DND-41 (cell line): ENCODE measurements at regions not wholly inside any gene's neighbourhood (a gene's known extent, or its start where the extent isn't known, plus 50 kb on each side); places are given as distances from the start of the nearest gene placed in this dataset.

Experiments used
- ATAC-seq: fragments of 200-7000 bp; cut with Tn5 transposase; 3 replicates; pipeline ENCODE4 v1.9.1; 2021; ENCODE audit warnings: low read depth; ENCODE audit not compliant: insufficient read depth
- DNase-seq: peaks from one replicate; pipeline ENCODE4 v3.0.0-alpha.2; 2020
- H2AFZ ChIP-seq: 2 replicates; pipeline ENCODE4 v1.6.0; 2012; ENCODE audit warnings: low read depth, low read length
- H3K27ac ChIP-seq: 2 replicates; pipeline ENCODE4 v1.5.1; 2012; ENCODE audit warnings: low read length, inconsistent platforms
- H3K27me3 ChIP-seq: fragments of 200-600 bp; sonication (generic); 2 replicates; pipeline ENCODE4 v1.6.0; 2012; ENCODE audit warnings: low read length, mild to moderate bottlenecking, inconsistent platforms; ENCODE audit not compliant: insufficient read depth, poor library complexity
- H3K36me3 ChIP-seq: 2 replicates; pipeline ENCODE4 v1.5.1; 2012; ENCODE audit warnings: low read length, inconsistent platforms; ENCODE audit not compliant: insufficient read depth
- H3K4me1 ChIP-seq: 2 replicates; pipeline ENCODE4 v1.5.1; 2012; ENCODE audit warnings: mild to moderate bottlenecking, low read length; ENCODE audit not compliant: insufficient read depth
- H3K4me2 ChIP-seq: 2 replicates; pipeline ENCODE4 v1.6.0; 2012; ENCODE audit warnings: mild to moderate bottlenecking, moderate library complexity, low read length, inconsistent platforms; ENCODE audit not compliant: insufficient read depth
- H3K4me3 ChIP-seq, 2 experiments: fragments of 200-600 bp in 1 of 2; shearing (Covaris generic) in 1 of 2; 2 replicates each; pipeline ENCODE4 v1.5.1; 2012 to 2016; ENCODE audit warnings: inconsistent platforms in 2 of 2, low read length in 2 of 2, mild to moderate bottlenecking in 2 of 2, low read depth in 1 of 2, moderate library complexity in 1 of 2
- H3K79me2 ChIP-seq: 2 replicates; pipeline ENCODE4 v1.6.0; 2012; ENCODE audit warnings: low read length, inconsistent platforms; ENCODE audit not compliant: insufficient read depth
- H3K9ac ChIP-seq: 2 replicates; pipeline ENCODE4 v1.6.0; 2012; ENCODE audit warnings: low read depth, mild to moderate bottlenecking, inconsistent platforms, low read length, moderate library complexity
- H3K9me3 ChIP-seq: 2 replicates; pipeline ENCODE4 v1.5.1; 2012; ENCODE audit warnings: low read length, moderate library complexity, mild to moderate bottlenecking, inconsistent platforms; ENCODE audit not compliant: insufficient read depth, severe bottlenecking
- H4K20me1 ChIP-seq: 2 replicates; pipeline ENCODE4 v1.6.0; 2012; ENCODE audit warnings: low read length; ENCODE audit not compliant: insufficient read depth
- EZH2 ChIP-seq: IDR thresholded peaks from 3 replicates; pipeline ENCODE4 v1.6.1; 2012; ENCODE audit warnings: borderline replicate concordance, low read depth, mild to moderate bottlenecking, moderate library complexity, low read length, inconsistent platforms; ENCODE audit not compliant: severe bottlenecking
- TF ChIP-seq, protein P1 (sequence below): IDR thresholded peaks from 2 replicates; pipeline ENCODE4 v1.5.1; 2012; ENCODE audit warnings: borderline replicate concordance, low read length, moderate library complexity, mild to moderate bottlenecking; ENCODE audit not compliant: poor library complexity, severe bottlenecking; ENCODE audit errors: extremely low read depth

DNA sequence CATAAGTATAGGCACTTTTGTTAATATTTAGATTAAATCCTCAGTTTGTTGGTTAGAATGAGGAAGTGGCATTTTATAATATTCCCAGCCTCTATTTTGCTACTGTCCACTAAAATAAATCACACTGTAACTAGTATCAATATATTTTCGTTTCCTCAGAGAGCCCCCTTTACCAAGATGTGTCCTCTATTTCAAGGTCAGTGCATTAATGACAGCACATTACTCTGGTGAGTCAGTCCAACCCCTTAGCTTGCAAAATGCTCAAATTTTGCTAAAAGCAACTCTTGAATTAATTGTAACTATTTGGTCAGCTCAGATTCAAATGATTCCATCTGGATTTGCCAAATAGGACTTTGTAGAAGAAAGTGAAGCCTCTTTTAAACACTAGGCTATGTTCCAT is 199.3 kb downstream of the PDHA2 start:
- ATAC-seq (no peak), DNase-seq (no peak)
- Histone ChIP-seq H3K4me3 (no peak overlapping the region), H3K9me3 (no peaks in the 10 kb centered on the region), H3K9ac (no peak overlapping the region), H3K36me3 (no peaks in the 10 kb centered on the region), H3K27me3 (no peaks in the 10 kb centered on the region), H4K20me1 (no peaks in the 10 kb centered on the region), H3K4me2 (no peak overlapping the region), H2AFZ (no peak overlapping the region), H3K79me2 (no peaks in the 10 kb centered on the region), H3K4me1 (no peaks in the 10 kb centered on the region), H3K27ac (no peak overlapping the region)
- TF ChIP-seq, protein P1, sequence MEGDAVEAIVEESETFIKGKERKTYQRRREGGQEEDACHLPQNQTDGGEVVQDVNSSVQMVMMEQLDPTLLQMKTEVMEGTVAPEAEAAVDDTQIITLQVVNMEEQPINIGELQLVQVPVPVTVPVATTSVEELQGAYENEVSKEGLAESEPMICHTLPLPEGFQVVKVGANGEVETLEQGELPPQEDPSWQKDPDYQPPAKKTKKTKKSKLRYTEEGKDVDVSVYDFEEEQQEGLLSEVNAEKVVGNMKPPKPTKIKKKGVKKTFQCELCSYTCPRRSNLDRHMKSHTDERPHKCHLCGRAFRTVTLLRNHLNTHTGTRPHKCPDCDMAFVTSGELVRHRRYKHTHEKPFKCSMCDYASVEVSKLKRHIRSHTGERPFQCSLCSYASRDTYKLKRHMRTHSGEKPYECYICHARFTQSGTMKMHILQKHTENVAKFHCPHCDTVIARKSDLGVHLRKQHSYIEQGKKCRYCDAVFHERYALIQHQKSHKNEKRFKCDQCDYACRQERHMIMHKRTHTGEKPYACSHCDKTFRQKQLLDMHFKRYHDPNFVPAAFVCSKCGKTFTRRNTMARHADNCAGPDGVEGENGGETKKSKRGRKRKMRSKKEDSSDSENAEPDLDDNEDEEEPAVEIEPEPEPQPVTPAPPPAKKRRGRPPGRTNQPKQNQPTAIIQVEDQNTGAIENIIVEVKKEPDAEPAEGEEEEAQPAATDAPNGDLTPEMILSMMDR = no peak
- no peak for TF ChIP-seq EZH2

DNA sequence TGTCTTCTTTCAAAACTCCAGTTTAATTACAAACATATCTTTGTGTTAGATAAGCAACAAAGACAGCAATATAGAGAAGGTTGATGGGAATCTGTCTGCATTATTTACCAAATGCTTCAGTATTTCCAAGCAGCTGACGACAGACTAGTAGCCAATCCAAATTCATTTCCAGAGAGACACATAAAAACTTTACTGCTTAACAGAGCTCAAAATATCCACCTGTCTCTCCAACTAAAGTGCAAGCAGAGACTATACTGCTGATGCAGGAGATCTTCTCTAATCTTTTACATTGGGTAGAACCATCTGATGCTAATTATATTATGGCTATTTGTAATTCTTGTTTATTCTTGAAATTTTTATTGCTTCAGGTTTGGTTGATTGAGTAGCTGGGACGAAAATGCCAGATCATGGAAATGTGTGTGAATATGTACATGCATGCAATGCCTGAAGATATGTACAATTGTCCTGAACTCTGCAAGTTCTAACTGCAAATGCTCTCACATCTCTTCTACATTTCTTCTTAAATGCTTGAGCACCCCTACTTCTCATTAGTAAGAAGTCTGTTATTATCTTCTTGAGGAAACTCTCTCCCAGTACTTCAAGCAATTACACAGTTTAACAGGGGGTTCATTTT is 200.0 kb downstream of the PDHA2 start:
- Histone ChIP-seq H2AFZ (no peak overlapping the region), H3K9me3 (no peaks in the 10 kb centered on the region), H3K36me3 (no peaks in the 10 kb centered on the region), H4K20me1 (no peaks in the 10 kb centered on the region), H3K79me2 (no peaks in the 10 kb centered on the region), H3K9ac (no peak overlapping the region), H3K4me3 (no peak overlapping the region), H3K27ac (no peak overlapping the region), H3K4me2 (no peak overlapping the region), H3K4me1 (no peaks in the 10 kb centered on the region), H3K27me3 (no peaks in the 10 kb centered on the region)
- TF ChIP-seq, protein P1 = no peak
- no peak for TF ChIP-seq EZH2
- DNase-seq (no peak), ATAC-seq (no peak)

DNA sequence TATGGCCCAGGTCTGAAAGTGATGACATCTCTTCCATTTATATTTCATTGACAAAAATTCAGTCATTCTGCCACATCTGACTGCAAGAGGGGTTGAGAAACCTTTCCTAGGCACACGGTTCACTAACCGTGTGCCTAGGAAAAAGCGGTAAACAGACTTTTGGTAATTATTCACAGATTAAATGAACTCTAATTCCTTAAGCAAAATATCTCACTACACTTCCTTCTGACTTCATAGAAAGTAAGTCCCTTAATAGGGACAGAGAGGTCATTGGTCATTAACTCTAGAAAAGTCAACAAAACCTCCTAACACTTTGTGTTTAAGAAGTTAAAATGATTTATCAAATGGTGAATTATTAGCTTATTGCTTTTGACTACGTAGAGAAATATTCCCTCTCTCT is 205.1 kb downstream of the PDHA2 start:
- Histone ChIP-seq H3K79me2 (no peaks in the 10 kb centered on the region), H3K9me3 (no peaks in the 10 kb centered on the region), H3K4me3 (no peak overlapping the region), H3K27me3 (no peaks in the 10 kb centered on the region), H3K9ac (no peak overlapping the region), H3K4me1 (no peaks in the 10 kb centered on the region), H3K4me2 (no peak overlapping the region), H3K27ac (no peak overlapping the region), H4K20me1 (no peaks in the 10 kb centered on the region), H3K36me3 (no peaks in the 10 kb centered on the region), H2AFZ (no peak overlapping the region)
- TF ChIP-seq, protein P1 = no peak
- TF ChIP-seq EZH2 = no peak
- ATAC-seq (no peak), DNase-seq (no peak)

DNA sequence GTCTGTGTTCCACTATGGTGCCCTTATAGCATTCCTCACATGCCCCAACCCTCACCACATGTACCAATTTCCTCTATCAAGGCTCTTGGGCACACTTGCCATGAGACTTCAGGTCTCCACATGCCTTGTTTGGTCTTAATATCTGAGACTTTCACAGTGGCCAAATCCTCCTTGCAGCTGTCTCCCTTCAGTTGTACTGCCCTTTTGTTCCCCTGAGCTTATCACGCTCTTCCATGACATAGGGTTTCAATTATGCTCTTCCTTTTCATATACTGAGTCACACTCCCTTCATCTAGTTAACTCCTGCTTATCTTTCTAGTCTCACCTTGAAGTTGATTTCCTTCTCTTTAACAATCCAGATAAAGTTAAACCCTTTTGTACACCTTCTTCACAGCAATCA is 212.9 kb downstream of the PDHA2 start:
- Histone ChIP-seq H3K27ac (no peak overlapping the region), H3K4me2 (no peak overlapping the region), H3K4me1 (peaks cover 18% of the 10 kb centered on the region; the same call in 1 of the 2 replicates), H3K27me3 (no peaks in the 10 kb centered on the region), H3K36me3 (no peaks in the 10 kb centered on the region), H3K9ac (no peak overlapping the region), H3K9me3 (no peaks in the 10 kb centered on the region), H3K4me3 (no peak overlapping the region), H4K20me1 (no peaks in the 10 kb centered on the region), H2AFZ (no peak overlapping the region; the same call in 1 of the 2 replicates), H3K79me2 (no peaks in the 10 kb centered on the region)
- ATAC-seq (no peak), DNase-seq (no peak)
- TF ChIP-seq, protein P1 = no peak
- TF ChIP-seq EZH2 = no peak
